K562 (cell line): ENCODE measurements at regions not wholly inside any gene's neighbourhood (a gene's known extent, or its start where the extent isn't known, plus 50 kb on each side); places are given as distances from the start of the nearest gene placed in this dataset.

Source experiments
- ATAC-seq: fragments of 200-7000 bp; cut with Tn5 transposase; 3 replicates; pipeline ENCODE4 v1.9.1; 2020; ENCODE audit warnings: moderate library complexity
- BruUV-seq: library from RNA; stranded (reverse); fragments of 400-500 nt; replicated peaks from 2 replicates; lab custom pipeline; 2021; lab: Mats Ljungman, UMichigan
- CTCF ChIA-PET: fragments of 300-600 bp; formaldehyde crosslinking; extraction: SDS; loops from one replicate; lab custom pipeline; 2021; ENCODE audit warnings: low intra/inter-chr PET ratio; lab: Yijun Ruan, JAX
- POLR2A ChIA-PET: fragments of 300-600, 350-650 bp; sonication (Branson Sonifier 250); formaldehyde crosslinking; extraction: SDS; loops from one replicate; lab custom pipeline; 2021; ENCODE audit warnings: antibody characterized with exemption, inconsistent platforms; lab: Yijun Ruan, JAX
- DNase-seq, 4 experiments: peaks; one replicate each; pipeline versions ENCODE4 v3.0.0 to v3.0.0-alpha.2; 2011 to 2018; ENCODE audit warnings: low spot score in 3 of 4, mixed read lengths in 3 of 4; ENCODE audit errors: extremely low read depth in 1 of 4
- FAIRE-seq: peaks from 2 replicates; lab custom pipeline; 2011; peaks lifted over from hg19 to GRCh38; lab: Jason Lieb, UNC
- H2AFZ ChIP-seq: 2 replicates; pipeline ENCODE4 v1.6.0; 2011; ENCODE audit warnings: low read depth, low read length, control low read depth, inconsistent platforms
- H3K27ac ChIP-seq: fragments of 200-600 bp; 3 replicates; pipeline ENCODE4 v1.8.0; 2011; ENCODE audit warnings: low read depth, mild to moderate bottlenecking, control low read depth, inconsistent platforms, low read length, moderate library complexity, mixed read lengths; ENCODE audit errors: extremely low read depth
- H3K27me3 ChIP-seq, 2 experiments: fragments of 300-600 bp in 1 of 2; 2 replicates in 1 of 2; 3 replicates in 1 of 2; pipeline versions ENCODE4 v1.6.0 to v1.8.0; 2011; ENCODE audit warnings: inconsistent platforms in 2 of 2, low read length in 2 of 2, mild to moderate bottlenecking in 1 of 2, mixed read lengths in 1 of 2, moderate library complexity in 1 of 2; ENCODE audit not compliant: control insufficient read depth in 2 of 2, insufficient read depth in 2 of 2
- H3K36me3 ChIP-seq: fragments of 300-600 bp; 3 replicates; pipeline ENCODE4 v1.8.0; 2011; ENCODE audit warnings: mild to moderate bottlenecking, low read length, inconsistent platforms; ENCODE audit not compliant: control insufficient read depth, insufficient read depth
- H3K4me1 ChIP-seq, 2 experiments: fragments of 200-600 bp in 1 of 2; replicated peaks in 1 of 2; 2 replicates in 1 of 2; 3 replicates in 1 of 2; pipeline versions ENCODE4 v1.5.1 to v1.8.0; 2011; ENCODE audit warnings: inconsistent platforms in 2 of 2, low read length in 2 of 2, mild to moderate bottlenecking in 1 of 2, mixed read lengths in 1 of 2, moderate library complexity in 1 of 2; ENCODE audit not compliant: control insufficient read depth in 2 of 2, insufficient read depth in 2 of 2
- H3K4me2 ChIP-seq: 2 replicates; pipeline ENCODE4 v1.6.1; 2011; ENCODE audit warnings: low read length, control low read depth, inconsistent platforms, mixed read lengths; ENCODE audit not compliant: insufficient read depth
- H3K4me3 ChIP-seq: fragments of 200-600 bp; sonication (generic), shearing (Covaris generic); 2 replicates; pipeline ENCODE4 v1.5.1; 2016; ENCODE audit warnings: control low read depth, inconsistent platforms
- H3K79me2 ChIP-seq: fragments of 200-600 bp; 3 replicates; pipeline ENCODE4 v1.8.0; 2011; ENCODE audit warnings: low read length, inconsistent platforms; ENCODE audit not compliant: control insufficient read depth, insufficient read depth
- H3K9ac ChIP-seq, 2 experiments: 2 replicates each; pipeline versions ENCODE4 v1.6.0 to v1.6.1; 2011; ENCODE audit warnings: low read depth in 2 of 2, low read length in 2 of 2, control low read depth in 1 of 2, inconsistent platforms in 1 of 2, mild to moderate bottlenecking in 1 of 2, mixed read lengths in 1 of 2; ENCODE audit not compliant: insufficient read depth in 1 of 2
- H3K9me1 ChIP-seq: one replicate; pipeline ENCODE4 v1.6.0; 2011; ENCODE audit warnings: inconsistent platforms, mild to moderate bottlenecking, low read length, moderate library complexity; ENCODE audit not compliant: control insufficient read depth, insufficient read depth
- H3K9me3 ChIP-seq: replicated peaks from 2 replicates; pipeline ENCODE4 v1.5.1; 2011; ENCODE audit warnings: low read depth, low read length, inconsistent platforms; ENCODE audit not compliant: control insufficient read depth, insufficient read depth
- H4K20me1 ChIP-seq: replicated peaks from 2 replicates; pipeline ENCODE4 v1.6.1; 2011; ENCODE audit warnings: low read length, inconsistent platforms, mixed read lengths; ENCODE audit not compliant: control insufficient read depth, insufficient read depth
- ZBTB11 ChIP-seq, 3 experiments: fragments of 200-800 bp in 1 of 3; fragments of 250-450 bp in 1 of 3; fragments of 450-650 bp in 1 of 3; sonication (Bioruptor Pico) in 1 of 3; sonication (Bioruptor generic) in 1 of 3; formaldehyde crosslinking in 1 of 3; IDR thresholded peaks; 2 replicates each; pipeline versions ENCODE4 v1.6.1 to v1.8.0; 2016 to 2022; ENCODE audit warnings: mild to moderate bottlenecking in 2 of 3, missing genetic modification characterization in 2 of 3, missing compliant biosample characterization in 1 of 3, moderate library complexity in 1 of 3
- ZNF316 ChIP-seq: fragments of 450-650 bp; IDR thresholded peaks from 2 replicates; pipeline ENCODE4 v1.6.1; 2016
- WGBS: fragments of 100-300 bp; shearing (Covaris generic); methylation state at CpG from one replicate; pipeline ENCODE4 v1.1.6; 2016; ENCODE audit warnings: low coverage, mixed read lengths; ENCODE audit not compliant: insufficient coverage; ENCODE audit errors: missing lambda C conversion rate; 5-methylcytosine and 5-hydroxymethylcytosine counted together
- in situ Hi-C: fragments of 300-500 bp; cut with MboI; formaldehyde crosslinking; loops from 4 replicates; pipeline ENCODE4 v1.15.0; 2018; ENCODE audit warnings: inconsistent platforms, mixed read lengths
- intact Hi-C: fragments of 100-400 bp; cut with micrococcal nuclease; formaldehyde crosslinking; loops from 2 replicates; pipeline ENCODE4 v1.14.2; 2022

GRCh38 chr20:47423586-47423985 is 67.1 kb upstream of the ZMYND8 start:
- in situ Hi-C loops, result no loop called here
- peak in 1 of 3 experiments; percentile 34; a peak in 2 of 6 replicates for TF ChIP-seq ZBTB11 (CRISPR knock-in tag; IDR thresholded peaks at IDR 0.05)
- no peak for TF ChIP-seq ZNF316
- Histone ChIP-seq H3K9me1 (no peaks in the 10 kb centered on the region), H3K4me2 (no peak overlapping the region), H3K9me3 (peaks cover 3% of the 10 kb centered on the region; the same call in 1 of the 2 replicates), H3K4me1 (no peaks in the 10 kb centered on the region), H2AFZ (no peak overlapping the region), H3K4me3 (no peak overlapping the region), H4K20me1 (no peaks in the 10 kb centered on the region), H3K36me3 (no peaks in the 10 kb centered on the region), H3K9ac (no peak overlapping the region), H3K27ac (no peak overlapping the region), H3K79me2 (no peaks in the 10 kb centered on the region), H3K27me3 (no peaks in the 10 kb centered on the region)
- no TSS peak for BruUV-seq
- CTCF ChIA-PET, result no interaction called here
- DNase-seq (no peak), ATAC-seq (no peak), FAIRE-seq (no peak)
- intact Hi-C loops, result no loop called here
- 50% methylated on average over 5 of the region's 5 CpGs for WGBS
- POLR2A ChIA-PET, result interaction anchor here (1.1 kb wide), 1 partner anchor 9 kb away, joined by 3 read pairs; no protein-coding TSS in a partner anchor
